Activated T-helper 1 cell treated with anti-CD3 and anti-CD28 coated beads, Interleukin-12 subunit alpha, Interleukin-12 subunit beta, Interleukin-2, Interleukin-4 antibody, amounts not matched to agents 30 ng/mL and 10 ng/mL and 1 ng/mL, durations not matched to agents 14 hours and 24 hours and 36 hours (primary cell): ENCODE measurements at regions not wholly inside any gene's neighbourhood (a gene's known extent, or its start where the extent isn't known, plus 50 kb on each side); places are given as distances from the start of the nearest gene placed in this dataset.
A peak's percentile ranks its signal among the peaks of the same experiment; 100 is the strongest.

Experiments used
- DNase-seq: peaks from one replicate; pipeline ENCODE4 v3.0.0; 2021; ENCODE audit warnings: low spot score
- H3K27ac Mint-ChIP-seq: one replicate; pipeline ENCODE4 v1.8.0; 2021; ENCODE audit warnings: mild to moderate bottlenecking, mixed read lengths
- H3K27me3 Mint-ChIP-seq: one replicate; pipeline ENCODE4 v1.8.0; 2022; ENCODE audit warnings: mild to moderate bottlenecking, moderate library complexity, mixed read lengths; ENCODE audit not compliant: insufficient read depth
- H3K36me3 Mint-ChIP-seq: one replicate; pipeline ENCODE4 v1.8.0; 2021; ENCODE audit warnings: low read depth, mixed read lengths
- H3K4me1 Mint-ChIP-seq: one replicate; pipeline ENCODE4 v1.8.0; 2021; ENCODE audit warnings: low read depth, mixed read lengths
- H3K4me3 Mint-ChIP-seq: one replicate; pipeline ENCODE4 v1.8.0; 2021; ENCODE audit warnings: mild to moderate bottlenecking, moderate library complexity, mixed read lengths
- H3K9me3 Mint-ChIP-seq: one replicate; pipeline ENCODE4 v1.8.0; 2021; ENCODE audit warnings: mixed read lengths
- intact Hi-C: fragments of 100-400 bp; cut with micrococcal nuclease; formaldehyde crosslinking; loops from one replicate; pipeline ENCODE4 v1.15.1; 2024

DNA sequence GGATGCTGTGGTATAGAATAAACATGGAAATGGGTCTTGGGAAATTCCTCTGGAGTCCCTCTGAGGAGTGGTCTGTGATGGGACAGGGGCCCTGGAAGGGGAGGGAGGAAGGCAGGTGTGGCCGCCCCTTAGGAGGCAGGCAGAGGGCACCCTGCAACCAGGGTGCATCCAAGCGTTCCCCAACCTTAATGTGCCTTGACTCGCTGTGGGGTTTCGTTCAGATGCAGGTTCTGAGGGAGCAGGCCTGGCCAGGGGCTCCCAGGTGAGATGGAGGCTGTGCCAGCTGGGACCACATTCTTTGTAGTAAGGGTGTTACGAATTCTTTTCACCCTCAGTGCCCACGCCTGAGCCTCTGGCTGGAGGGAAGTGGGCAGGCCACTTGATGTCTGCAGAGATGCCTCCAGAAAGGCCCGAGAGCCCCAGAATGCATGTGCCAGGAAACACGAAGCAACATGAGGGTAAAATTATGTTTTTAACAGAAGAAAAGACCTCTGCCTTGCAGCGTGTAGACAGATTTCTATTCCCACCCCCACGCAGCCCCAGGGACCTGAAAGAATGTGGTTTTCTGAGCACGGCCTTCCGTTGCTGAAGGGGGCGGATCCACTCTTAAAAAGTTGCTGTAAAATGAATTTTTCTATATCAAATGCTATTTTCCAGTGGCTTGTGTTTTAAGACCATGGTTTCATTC lies 150.4 kb upstream of the IER5L start:
- Mint-ChIP-seq H3K36me3 (no peaks in the 10 kb centered on the region), H3K27me3 (no peaks in the 10 kb centered on the region), H3K27ac (no peak overlapping the region), H3K9me3 (peaks cover 11% of the 10 kb centered on the region), H3K4me3 (no peak overlapping the region), H3K4me1 (peaks cover 17% of the 10 kb centered on the region)
- intact Hi-C loops = loop anchor here (10.0 kb wide), 1 partner anchor 156 kb away; no protein-coding TSS in a partner anchor
- no peak for DNase-seq

DNA sequence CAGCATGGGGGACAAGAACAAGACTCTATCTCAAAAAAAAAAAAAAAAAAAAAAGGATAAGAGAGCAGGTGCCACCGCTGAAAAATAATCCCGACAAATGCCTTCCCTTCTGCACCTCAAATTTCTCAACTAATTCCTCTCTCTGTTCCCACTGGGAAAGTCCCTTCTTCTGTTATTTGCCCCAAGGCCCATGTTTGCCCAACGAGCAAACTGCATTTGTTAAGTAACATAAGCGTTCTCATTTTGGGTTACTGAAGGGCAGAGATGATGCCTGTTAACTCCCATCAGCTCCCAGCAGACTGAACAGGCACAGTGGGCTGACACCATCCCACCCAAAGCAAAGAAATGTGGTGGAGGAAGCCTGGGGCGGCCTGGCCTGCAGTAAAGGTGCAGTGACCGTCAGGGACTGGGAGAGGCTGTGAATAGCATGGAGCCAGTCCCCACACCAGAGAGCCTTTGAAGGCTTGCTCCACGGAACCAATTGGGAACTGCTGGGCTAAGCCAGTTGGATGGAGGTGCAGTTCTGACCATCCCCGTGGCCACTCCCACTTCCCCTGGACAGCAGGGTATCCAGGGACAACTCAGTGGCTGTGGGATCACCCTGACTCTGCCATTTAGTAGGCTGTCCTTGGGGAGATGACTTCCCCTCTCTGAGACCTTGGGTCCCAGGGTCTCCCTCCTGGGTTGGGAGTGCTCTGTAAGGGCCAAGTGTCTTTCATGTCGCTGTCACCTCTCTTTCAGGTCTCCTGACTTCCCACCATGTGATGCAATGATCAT lies 149.7 kb upstream of the IER5L start:
- no peak overlapping the region for H3K4me3 Mint-ChIP-seq
- H3K4me1 Mint-ChIP-seq = peaks cover 22% of the 10 kb centered on the region
- H3K36me3 Mint-ChIP-seq = no peaks in the 10 kb centered on the region
- DNase-seq = no peak
- no peak overlapping the region for H3K27ac Mint-ChIP-seq
- intact Hi-C loops = loop anchor here (10.0 kb wide), 1 partner anchor 157 kb away; no protein-coding TSS in a partner anchor
- peaks cover 11% of the 10 kb centered on the region for H3K9me3 Mint-ChIP-seq
- H3K27me3 Mint-ChIP-seq = no peaks in the 10 kb centered on the region

DNA sequence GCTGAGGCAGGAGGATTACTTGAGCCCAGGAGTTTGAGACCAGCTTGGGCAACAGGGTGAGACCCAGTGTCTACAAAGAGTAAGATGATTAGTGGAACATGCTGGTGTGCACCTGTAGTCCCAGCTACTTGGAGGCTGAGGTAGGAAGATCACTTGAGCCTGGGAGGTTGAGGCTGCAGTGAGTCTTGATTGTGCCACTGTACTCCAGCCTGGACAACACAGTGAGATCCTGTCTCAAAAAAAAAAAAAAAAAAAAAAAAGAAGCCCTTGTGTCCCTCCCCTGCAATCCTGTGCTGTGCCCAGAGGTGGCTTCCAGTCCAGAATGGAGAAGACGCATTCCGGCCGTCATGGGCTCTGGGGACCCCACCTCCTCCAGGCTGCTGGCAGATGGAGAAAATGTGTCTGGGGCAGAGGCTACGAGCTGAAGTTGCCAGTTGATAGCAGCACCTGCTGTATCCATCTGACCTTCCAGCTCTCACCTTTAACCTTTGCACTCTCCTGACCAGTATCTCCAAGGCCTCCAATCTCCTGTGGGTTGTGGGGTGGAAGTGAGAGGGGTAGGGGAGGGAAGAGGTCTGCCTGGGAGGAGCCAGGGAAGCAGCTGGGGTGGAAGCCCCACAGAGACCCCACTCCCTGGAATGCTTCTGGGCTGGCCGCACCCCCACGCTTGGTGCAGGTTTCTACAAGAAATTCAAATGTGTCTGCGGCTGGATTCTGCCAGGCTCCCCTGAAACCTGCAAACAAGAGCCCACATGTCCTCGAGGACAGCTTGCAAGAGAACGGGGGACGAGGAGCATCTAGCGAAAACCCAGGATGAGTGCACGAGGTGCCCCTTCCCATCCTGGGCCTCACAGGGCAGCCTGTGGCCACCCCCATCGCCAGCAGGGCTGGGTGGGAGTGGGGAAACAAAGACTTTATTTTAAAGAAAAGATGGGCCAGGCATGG lies 148.3 kb upstream of the IER5L start:
- Mint-ChIP-seq H3K36me3 (no peaks in the 10 kb centered on the region), H3K4me3 (no peak overlapping the region), H3K4me1 (peaks cover 22% of the 10 kb centered on the region), H3K27me3 (no peaks in the 10 kb centered on the region), H3K9me3 (peaks cover 8% of the 10 kb centered on the region), H3K27ac (no peak overlapping the region)
- intact Hi-C loops = loop anchor here (10.0 kb wide), 1 partner anchor 158 kb away; no protein-coding TSS in a partner anchor
- no peak for DNase-seq

DNA sequence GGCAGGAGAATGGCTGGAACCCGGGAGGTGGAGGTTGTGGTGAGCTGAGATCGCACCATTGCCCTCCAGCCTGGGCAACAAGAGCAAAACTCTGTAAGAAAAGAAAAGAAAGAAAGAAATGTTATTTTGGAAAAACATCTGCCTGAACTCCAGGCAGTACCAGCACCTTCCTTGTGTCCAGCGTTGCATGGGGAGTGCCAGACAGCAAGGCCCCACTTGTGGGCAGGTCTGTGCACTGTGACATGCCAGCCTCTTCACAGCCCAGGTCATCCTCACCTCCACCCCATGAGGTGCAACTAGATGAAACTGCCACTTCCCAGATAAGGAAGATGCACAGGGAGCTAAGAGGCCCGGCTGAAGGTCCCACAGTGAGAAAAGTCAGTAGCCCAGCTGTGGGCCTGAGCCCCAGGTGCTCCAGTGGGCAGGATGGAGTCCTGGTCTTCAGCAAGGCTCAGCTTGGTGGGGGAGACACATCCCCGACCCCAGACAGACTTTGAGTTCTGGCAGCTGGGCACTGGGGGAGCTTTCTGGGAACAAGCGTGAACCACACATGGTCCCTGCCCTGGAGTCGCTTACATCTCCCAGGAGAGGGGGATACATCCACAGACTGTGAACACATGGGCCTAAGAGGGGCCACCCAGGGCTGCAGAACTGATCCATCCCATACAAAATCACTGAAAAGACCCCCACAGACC lies 146.9 kb upstream of the IER5L start:
- H3K9me3 Mint-ChIP-seq = no peaks in the 10 kb centered on the region
- no peaks in the 10 kb centered on the region for H3K36me3 Mint-ChIP-seq
- intact Hi-C loops = loop anchor here (5.0 to 10.0 kb wide), 3 partner anchors 88 to 287 kb away; no protein-coding TSS in a partner anchor
- no peak overlapping the region for H3K27ac Mint-ChIP-seq
- no peak overlapping the region for H3K4me3 Mint-ChIP-seq
- no peaks in the 10 kb centered on the region for H3K27me3 Mint-ChIP-seq
- no peak for DNase-seq
- peaks cover 32% of the 10 kb centered on the region for H3K4me1 Mint-ChIP-seq

DNA sequence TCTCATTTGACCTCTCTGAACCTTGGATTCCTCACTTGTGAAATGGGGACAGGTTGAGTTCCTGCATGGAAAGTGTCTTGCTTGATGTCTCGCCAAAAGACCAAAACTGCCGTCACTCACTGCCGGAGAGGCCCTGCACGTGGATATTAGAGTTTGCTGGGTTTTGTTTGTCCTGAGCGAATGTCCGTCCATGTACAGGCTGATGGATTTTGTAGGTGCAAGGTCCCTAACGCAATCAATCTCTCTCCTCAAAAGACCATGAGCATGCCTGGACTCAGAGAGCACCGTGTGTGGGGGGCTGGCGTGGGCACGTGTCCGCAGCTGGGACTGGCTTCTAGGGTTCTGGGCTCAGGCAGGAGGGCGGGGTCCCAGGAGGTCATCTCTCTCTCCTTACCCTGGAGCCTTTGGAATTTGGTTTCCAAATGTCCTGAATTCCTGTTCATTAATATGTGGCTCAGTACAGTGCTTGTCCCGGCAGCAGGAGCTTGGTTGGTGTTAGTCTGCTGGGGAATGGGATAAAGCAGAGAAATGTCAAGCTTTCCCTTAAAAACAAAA lies 146.0 kb upstream of the IER5L start:
- Mint-ChIP-seq H3K9me3 (no peaks in the 10 kb centered on the region), H3K4me3 (no peak overlapping the region), H3K27me3 (peaks cover 2% of the 10 kb centered on the region), H3K36me3 (no peaks in the 10 kb centered on the region), H3K4me1 (peaks cover 31% of the 10 kb centered on the region), H3K27ac (no peak overlapping the region)
- DNase-seq = no peak
- intact Hi-C loops = loop anchor here (5.0 to 10.0 kb wide), 3 partner anchors 87 to 288 kb away; no protein-coding TSS in a partner anchor

DNA sequence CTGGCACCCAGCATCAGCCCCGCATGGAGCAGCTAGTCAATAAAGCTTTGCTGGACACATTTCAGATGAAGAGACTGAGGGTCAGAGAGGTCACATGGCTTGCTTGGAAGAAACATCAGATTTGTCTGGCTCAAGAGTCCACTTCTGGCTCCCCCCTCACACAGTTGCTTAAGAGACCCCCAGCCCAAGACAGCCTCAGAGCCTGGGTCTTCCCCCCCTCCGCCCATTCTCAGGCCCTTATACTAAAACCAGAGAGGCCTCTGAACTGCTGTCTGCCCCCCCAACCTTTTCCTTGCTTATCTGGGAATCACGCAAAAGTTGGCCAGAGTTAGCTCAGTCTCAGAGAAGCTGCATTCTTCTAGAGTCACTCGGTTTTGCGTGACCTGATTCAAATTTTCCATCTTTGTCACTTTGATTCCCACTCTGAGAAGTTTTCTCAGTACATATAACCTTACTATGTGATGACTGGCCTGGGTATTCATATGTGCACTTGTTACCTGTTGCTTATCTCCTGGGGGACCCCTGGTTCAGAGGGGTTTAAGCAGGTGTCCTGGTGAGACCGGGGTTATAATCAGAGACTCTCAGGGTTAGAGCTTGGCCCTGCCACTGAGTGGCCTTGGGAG lies 145.4 kb upstream of the IER5L start:
- Mint-ChIP-seq H3K27ac (no peak overlapping the region), H3K36me3 (no peaks in the 10 kb centered on the region), H3K4me3 (no peak overlapping the region), H3K4me1 (peaks cover 25% of the 10 kb centered on the region), H3K27me3 (peaks cover 2% of the 10 kb centered on the region), H3K9me3 (no peaks in the 10 kb centered on the region)
- no peak for DNase-seq
- intact Hi-C loops = loop anchor here (5.0 to 10.0 kb wide), 3 partner anchors 86 to 289 kb away; no protein-coding TSS in a partner anchor

DNA sequence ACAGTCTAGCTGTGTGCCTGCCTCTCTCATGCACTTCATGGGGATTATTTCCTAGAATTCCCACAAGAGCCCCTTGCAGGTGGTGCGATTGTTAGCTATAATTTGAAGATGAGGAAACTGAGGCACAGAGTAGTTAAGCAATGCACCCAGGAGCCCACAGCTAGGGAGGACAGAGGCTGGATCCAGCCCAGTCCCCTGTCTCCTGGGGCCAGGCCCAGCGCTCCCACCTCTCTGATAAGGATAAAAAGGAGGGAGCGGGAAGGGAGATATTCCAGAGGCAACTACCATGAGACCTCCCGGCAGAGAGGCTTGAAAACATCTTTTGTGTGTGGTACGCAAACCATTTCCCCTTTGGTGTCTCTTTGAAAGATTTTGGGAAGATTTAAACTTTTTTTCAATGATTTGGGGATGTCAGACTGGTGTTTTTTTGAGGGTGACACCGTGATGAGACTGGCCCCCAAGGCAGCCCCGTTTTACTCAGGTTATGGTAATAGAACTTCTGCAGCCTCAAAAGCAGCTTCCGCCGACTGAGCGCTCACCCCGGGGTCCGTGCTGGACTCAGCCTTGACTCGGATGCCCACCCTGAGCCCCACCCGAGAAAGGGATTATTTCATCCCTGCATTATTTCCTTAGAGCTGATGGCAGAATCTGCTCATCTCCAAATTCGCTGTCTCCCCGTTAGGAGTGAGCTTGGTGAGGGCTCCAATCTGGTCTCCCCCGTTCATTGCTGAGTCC lies 144.7 kb upstream of the IER5L start:
- no peaks in the 10 kb centered on the region for H3K36me3 Mint-ChIP-seq

DNA sequence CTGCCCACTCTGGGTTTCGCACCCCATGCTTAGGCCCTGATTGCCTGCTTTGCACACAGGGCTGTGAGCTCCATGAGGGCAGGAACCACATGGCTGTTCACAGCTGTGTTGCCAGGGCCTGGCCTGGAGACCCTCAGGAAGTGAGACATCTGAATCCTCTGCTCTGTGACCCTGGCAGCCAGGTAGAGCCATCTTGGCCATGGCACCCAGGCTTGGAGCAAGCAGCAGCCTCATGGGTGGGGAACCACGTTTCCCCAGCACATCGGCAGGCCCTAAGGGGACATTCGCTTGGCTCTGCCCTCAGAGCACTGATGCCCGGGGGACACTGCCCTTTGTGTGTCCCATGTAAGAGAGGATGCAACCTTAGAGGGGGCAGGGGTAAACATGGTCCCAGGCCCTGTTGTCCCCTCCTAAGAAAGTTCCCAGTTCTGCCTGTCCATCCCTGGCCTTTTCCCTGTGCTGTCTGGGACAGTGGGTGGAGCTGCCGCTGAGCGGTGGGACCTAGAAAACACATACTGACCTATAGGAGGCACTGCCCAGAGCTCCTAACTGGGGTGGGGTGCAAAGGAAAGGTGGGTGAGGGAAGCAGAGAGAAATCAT lies 144.1 kb upstream of the IER5L start:
- intact Hi-C loops = loop anchor here (5.0 to 10.0 kb wide), 3 partner anchors 85 to 290 kb away; no protein-coding TSS in a partner anchor
- Mint-ChIP-seq H3K4me1 (peaks cover 19% of the 10 kb centered on the region), H3K4me3 (no peak overlapping the region), H3K36me3 (no peaks in the 10 kb centered on the region), H3K9me3 (no peaks in the 10 kb centered on the region), H3K27me3 (peaks cover 2% of the 10 kb centered on the region), H3K27ac (no peak overlapping the region)
- DNase-seq = no peak

More for the DNA sequence above, 144.7 kb upstream of the IER5L start:
- Mint-ChIP-seq H3K27me3 (peaks cover 2% of the 10 kb centered on the region), H3K4me1 (peaks cover 19% of the 10 kb centered on the region), H3K9me3 (no peaks in the 10 kb centered on the region), H3K4me3 (no peak overlapping the region), H3K27ac (no peak overlapping the region)
- DNase-seq = no peak
- intact Hi-C loops = loop anchor here (5.0 to 10.0 kb wide), 3 partner anchors 86 to 289 kb away; no protein-coding TSS in a partner anchor

DNA sequence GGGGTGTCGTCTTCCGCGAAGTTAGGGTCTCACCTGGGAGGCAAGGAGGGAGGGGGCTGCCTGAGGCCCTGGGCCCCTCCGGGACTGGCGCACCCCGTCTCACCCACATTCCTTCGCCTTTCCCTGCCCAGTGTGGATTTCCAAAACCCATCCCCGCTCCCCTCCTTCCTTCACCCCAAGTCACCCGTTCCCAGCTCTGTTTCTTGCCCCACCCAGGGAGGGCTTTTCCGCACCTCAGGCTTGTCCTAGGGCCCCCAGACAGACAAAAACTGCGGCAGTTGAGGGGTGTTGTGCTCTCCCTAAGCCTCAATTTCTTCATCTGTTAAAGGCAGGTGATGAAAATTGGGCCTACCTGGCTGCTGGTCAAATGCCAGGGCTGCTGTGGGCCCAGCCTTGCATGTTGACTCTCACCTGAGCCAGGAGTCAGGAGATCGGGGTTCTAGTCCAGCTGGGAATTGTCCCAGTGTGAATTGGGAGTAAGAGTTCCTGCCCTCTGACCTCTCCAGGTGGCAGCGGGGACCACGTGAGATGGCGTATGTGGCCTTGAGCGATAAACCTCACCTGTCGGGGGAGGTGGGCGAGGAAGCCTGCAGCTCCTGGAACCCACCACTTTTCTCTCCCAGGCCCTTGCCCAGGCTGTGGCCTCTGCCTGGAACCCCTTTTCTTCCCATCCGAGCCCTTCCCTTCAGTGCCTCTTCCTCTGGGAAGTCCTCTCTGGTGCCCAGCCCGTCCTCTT lies 143.4 kb upstream of the IER5L start:
- H3K4me1 Mint-ChIP-seq = peaks cover 19% of the 10 kb centered on the region
- peaks cover 2% of the 10 kb centered on the region for H3K27me3 Mint-ChIP-seq
- no peaks in the 10 kb centered on the region for H3K36me3 Mint-ChIP-seq
- no peaks in the 10 kb centered on the region for H3K9me3 Mint-ChIP-seq
- DNase-seq = no peak
- intact Hi-C loops = loop anchor here (2.0 to 10.0 kb wide), 5 partner anchors 84 to 291 kb away; no protein-coding TSS in a partner anchor
- no peak overlapping the region for H3K27ac Mint-ChIP-seq
- peak overlapping the region; percentile 26 for H3K4me3 Mint-ChIP-seq

DNA sequence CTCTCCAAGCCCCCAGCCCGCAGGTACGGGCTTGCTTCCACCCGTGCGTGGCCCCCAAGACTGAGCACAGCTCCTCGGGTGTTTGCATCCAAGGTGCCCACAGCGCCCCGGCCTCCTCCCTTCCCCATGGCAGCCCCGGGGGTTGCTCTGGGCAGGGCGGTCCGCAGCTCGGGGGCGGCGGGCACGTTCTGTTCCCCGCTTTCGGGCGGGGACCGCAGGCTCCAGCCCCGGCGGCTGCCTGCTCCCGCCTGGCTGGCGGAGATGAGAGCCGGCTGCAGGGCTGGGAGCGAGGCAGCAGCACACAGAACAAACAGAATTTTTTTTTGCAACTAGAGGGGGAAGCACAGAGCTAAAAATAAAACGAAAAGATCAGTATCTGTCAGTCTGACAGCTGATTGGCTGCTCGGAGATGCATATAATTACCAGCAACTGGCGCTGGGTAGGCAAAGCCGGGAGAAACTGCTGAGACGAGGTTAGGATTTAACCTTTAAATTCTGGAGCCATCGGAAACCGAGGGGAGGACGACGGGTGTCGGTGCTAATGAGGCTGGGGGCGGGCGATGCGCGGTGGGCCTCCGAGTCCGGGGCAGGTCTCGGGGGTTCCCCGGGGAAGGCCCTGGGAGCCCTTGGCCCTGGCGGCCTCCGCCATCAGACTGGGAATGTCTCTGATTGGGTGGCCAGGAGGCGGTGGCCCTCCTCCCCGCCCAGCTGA lies 142.7 kb upstream of the IER5L start:
- Mint-ChIP-seq H3K4me3 (peak overlapping the region; percentile 77), H3K27me3 (peaks cover 6% of the 10 kb centered on the region), H3K27ac (peak overlapping the region; percentile 81), H3K4me1 (peaks cover 19% of the 10 kb centered on the region), H3K9me3 (no peaks in the 10 kb centered on the region), H3K36me3 (no peaks in the 10 kb centered on the region)
- intact Hi-C loops = loop anchor here (2.0 to 10.0 kb wide), 5 partner anchors 83 to 292 kb away; no protein-coding TSS in a partner anchor
- DNase-seq = peak; percentile 42
